SK-N-SH (cell line): ENCODE measurements at regions not wholly inside any gene's neighbourhood (a gene's known extent, or its start where the extent isn't known, plus 50 kb on each side); places are given as distances from the start of the nearest gene placed in this dataset.

Source experiments
- CTCF ChIA-PET: fragments of 300-600, 350-600 bp; formaldehyde crosslinking; extraction: SDS; loops from one replicate; lab custom pipeline; 2021; lab: Yijun Ruan, JAX
- POLR2A ChIA-PET: fragments of 350-600 bp; sonication (Branson Sonifier 250); formaldehyde crosslinking; extraction: SDS; loops from one replicate; lab custom pipeline; 2020; ENCODE audit warnings: antibody characterized with exemption, inconsistent platforms; lab: Yijun Ruan, JAX
- DNase-seq: peaks from one replicate; pipeline ENCODE4 v3.0.0; 2012
- H2AFZ ChIP-seq: fragments of 200-600 bp; sonication (generic); 2 replicates; pipeline ENCODE4 v1.8.1; 2016; ENCODE audit warnings: antibody characterized with exemption, mild to moderate bottlenecking, low read depth
- H3F3A ChIP-seq: fragments of 200-600 bp; sonication (generic); replicated peaks from 2 replicates; pipeline ENCODE3; 2016; ENCODE audit warnings: antibody characterized with exemption, mild to moderate bottlenecking; ENCODE audit not compliant: insufficient read depth
- H3K27ac ChIP-seq, 2 experiments: fragments of 200-500 bp in 1 of 2; fragments of 200-600 bp in 1 of 2; sonication (Bioruptor generic) in 1 of 2; sonication (generic), shearing (Covaris generic) in 1 of 2; 2 replicates each; pipeline versions ENCODE4 v1.5.1 to v1.6.1; 2014 to 2016; ENCODE audit warnings: low read depth in 2 of 2, inconsistent platforms in 1 of 2, low read length in 1 of 2, mild to moderate bottlenecking in 1 of 2, mixed read lengths in 1 of 2
- H3K27me3 ChIP-seq: fragments of 200-600 bp; sonication (generic), shearing (Covaris generic); 2 replicates; pipeline ENCODE4 v1.6.1; 2016; ENCODE audit warnings: mixed run types; ENCODE audit not compliant: insufficient read depth
- H3K36me3 ChIP-seq, 2 experiments: fragments of 200-500 bp in 1 of 2; fragments of 200-600 bp in 1 of 2; sonication (Bioruptor generic) in 1 of 2; sonication (generic) in 1 of 2; replicated peaks in 1 of 2; 2 replicates each; pipeline versions ENCODE3 to v1.5.1; 2014 to 2016; ENCODE audit warnings: low read length in 1 of 2, mild to moderate bottlenecking in 1 of 2; ENCODE audit not compliant: insufficient read depth in 2 of 2, control insufficient read depth in 1 of 2
- H3K4me1 ChIP-seq, 2 experiments: fragments of 200-500 bp in 1 of 2; fragments of 200-600 bp in 1 of 2; sonication (Bioruptor generic) in 1 of 2; sonication (generic), shearing (Covaris generic) in 1 of 2; 2 replicates each; pipeline versions ENCODE4 v1.5.1 to v1.6.1; 2014 to 2016; ENCODE audit warnings: low read depth in 1 of 2, low read length in 1 of 2, mixed run types in 1 of 2; ENCODE audit not compliant: insufficient read depth in 2 of 2, control insufficient read depth in 1 of 2
- H3K4me2 ChIP-seq: fragments of 200-600 bp; sonication (generic), shearing (Covaris generic); 2 replicates; pipeline ENCODE4 v1.6.1; 2017; ENCODE audit warnings: mixed run types
- H3K4me3 ChIP-seq, 2 experiments: fragments of 200-500 bp in 1 of 2; fragments of 200-600 bp in 1 of 2; sonication (Bioruptor generic) in 1 of 2; sonication (generic), shearing (Covaris generic) in 1 of 2; 2 replicates each; pipeline versions ENCODE4 v1.5.1 to v1.8.1; 2014 to 2016; ENCODE audit warnings: low read depth in 2 of 2, inconsistent platforms in 1 of 2, low read length in 1 of 2, mild to moderate bottlenecking in 1 of 2, mixed read lengths in 1 of 2, moderate library complexity in 1 of 2
- H3K79me2 ChIP-seq: fragments of 200-600 bp; sonication (generic); 2 replicates; pipeline ENCODE4 v1.8.1; 2017; ENCODE audit warnings: mild to moderate bottlenecking; ENCODE audit not compliant: insufficient read depth
- H3K9ac ChIP-seq: fragments of 200-600 bp; sonication (generic); 2 replicates; pipeline ENCODE4 v1.6.1; 2017; ENCODE audit warnings: mixed run types
- H3K9me2 ChIP-seq: fragments of 200-600 bp; sonication (generic); 2 replicates; pipeline ENCODE4 v1.6.1; 2017; ENCODE audit warnings: mixed run types
- H3K9me3 ChIP-seq: fragments of 200-600 bp; sonication (generic); 2 replicates; pipeline ENCODE4 v1.6.1; 2017; ENCODE audit warnings: mixed run types, mild to moderate bottlenecking, moderate library complexity
- H4K20me1 ChIP-seq: fragments of 200-600 bp; sonication (generic); 2 replicates; pipeline ENCODE4 v1.6.1; 2017; ENCODE audit warnings: mild to moderate bottlenecking, mixed run types; ENCODE audit not compliant: insufficient read depth
- CTCF ChIP-seq: fragments of 200-600 bp; sonication (generic); IDR thresholded peaks from 2 replicates; pipeline ENCODE4 v1.6.1; 2017; ENCODE audit warnings: antibody characterized with exemption, mild to moderate bottlenecking, moderate library complexity
- ELF1 ChIP-seq: IDR thresholded peaks from 2 replicates; pipeline ENCODE4 v1.4.0; 2012
- EP300 ChIP-seq, 2 experiments: IDR thresholded peaks; 2 replicates each; pipeline versions ENCODE4 v1.4.0 to v1.6.1; 2012; ENCODE audit warnings: borderline replicate concordance in 1 of 2, low read depth in 1 of 2, low read length in 1 of 2
- GATA2 ChIP-seq: sonication (generic); formaldehyde crosslinking; IDR thresholded peaks from 2 replicates; pipeline ENCODE4 v1.5.0; 2020; ENCODE audit warnings: mild to moderate bottlenecking, missing genetic modification reagents
- JUND ChIP-seq: IDR thresholded peaks from 2 replicates; pipeline ENCODE4 v1.4.0; 2012
- PBX3 ChIP-seq: IDR thresholded peaks from 2 replicates; pipeline ENCODE4; 2012
- RCOR1 ChIP-seq: fragments of 150-350 bp; IDR thresholded peaks from 2 replicates; pipeline ENCODE4 v1.6.1; 2017; ENCODE audit warnings: antibody characterized with exemption, low read length
- RFX5 ChIP-seq: IDR thresholded peaks from 2 replicates; pipeline ENCODE4 v1.6.1; 2012; ENCODE audit warnings: mild to moderate bottlenecking, improper control_type of control experiment, low read length
- SIN3A ChIP-seq: IDR thresholded peaks from 2 replicates; pipeline ENCODE4 v1.6.1; 2012; ENCODE audit warnings: low read depth, mild to moderate bottlenecking, low read length, moderate library complexity, borderline replicate concordance
- TCF12 ChIP-seq: IDR thresholded peaks from 2 replicates; pipeline ENCODE4 v1.4.0; 2012
- USF1 ChIP-seq: IDR thresholded peaks from 2 replicates; pipeline ENCODE4 v1.4.0; 2012; ENCODE audit warnings: low read depth, borderline replicate concordance
- YY1 ChIP-seq: IDR thresholded peaks from 2 replicates; pipeline ENCODE4 v1.4.0; 2012; ENCODE audit warnings: low read depth, mild to moderate bottlenecking
- WGBS: methylation state at CpG from one replicate; pipeline ENCODE4 v1.1.6; 2017; ENCODE audit warnings: low lambda C conversion rate; 5-methylcytosine and 5-hydroxymethylcytosine counted together
- TF ChIP-seq, protein P1 (sequence below): fragments of 150-350 bp; IDR thresholded peaks from 2 replicates; pipeline ENCODE4 v1.6.1; 2017; ENCODE audit warnings: antibody characterized with exemption, low read length, low read depth, borderline replicate concordance
- TF ChIP-seq, protein P2 (sequence below): fragments of 150-350 bp; IDR thresholded peaks from 2 replicates; pipeline ENCODE4 v1.6.1; 2016; ENCODE audit warnings: mild to moderate bottlenecking, low read depth, low read length

- ChIA-PET POLR2A (no interaction called here), CTCF (no interaction called here)
- H3K36me3 ChIP-seq, result no peaks in the 10 kb centered on the region
- WGBS, result 6% methylated on average over 2 of the region's 2 CpGs
- no peak overlapping the region for H3K4me3 ChIP-seq
- H3K9ac ChIP-seq, result no peak overlapping the region
- no peaks in the 10 kb centered on the region for H3K9me3 ChIP-seq
- no peaks in the 10 kb centered on the region for H3K27me3 ChIP-seq
- no peak for DNase-seq
- H3K4me1 ChIP-seq, result no peaks in the 10 kb centered on the region
- H2AFZ ChIP-seq, result no peak overlapping the region
- no peaks in the 10 kb centered on the region for H3K9me2 ChIP-seq
- H3K27ac ChIP-seq, result no peak overlapping the region
- no peaks in the 10 kb centered on the region for H3K79me2 ChIP-seq
- no peak for TF ChIP-seq TCF12
- no peak for TF ChIP-seq EP300 (IDR thresholded peaks at IDR 0.05; ENCODE audit: borderline replicate concordance in 1 of 2, low read depth in 1 of 2, low read length in 1 of 2)
- no peak for TF ChIP-seq CTCF
- no peak for TF ChIP-seq RCOR1
- H3F3A ChIP-seq, result no peaks in the 10 kb centered on the region
- no peak overlapping the region for H3K4me2 ChIP-seq
- no peaks in the 10 kb centered on the region for H4K20me1 ChIP-seq
Observed at GRCh38 chr5:158614951-158615350, 484.8 kb downstream of the EBF1 start.

- H3K4me1 ChIP-seq, result no peaks in the 10 kb centered on the region
Observed at GRCh38 chr5:158611581-158611980, 488.1 kb downstream of the EBF1 start.

More at GRCh38 chr5:158611581-158611980, 488.1 kb downstream of the EBF1 start:
- Histone ChIP-seq H3K4me3 (no peak overlapping the region), H4K20me1 (no peaks in the 10 kb centered on the region), H3K9me2 (no peaks in the 10 kb centered on the region), H3K27me3 (no peaks in the 10 kb centered on the region), H3K9ac (no peak overlapping the region), H2AFZ (no peak overlapping the region), H3K9me3 (no peaks in the 10 kb centered on the region), H3K4me2 (no peak overlapping the region), H3K79me2 (no peaks in the 10 kb centered on the region), H3K27ac (no peak overlapping the region), H3K36me3 (no peaks in the 10 kb centered on the region), H3F3A (no peaks in the 10 kb centered on the region)
- ChIA-PET CTCF (no interaction called here), POLR2A (no interaction called here)
- TF ChIP-seq SIN3A, result no peak
- no peak for TF ChIP-seq RFX5
- no peak for TF ChIP-seq YY1
- TF ChIP-seq TCF12, result no peak
- TF ChIP-seq CTCF, result no peak
- TF ChIP-seq, protein P1, sequence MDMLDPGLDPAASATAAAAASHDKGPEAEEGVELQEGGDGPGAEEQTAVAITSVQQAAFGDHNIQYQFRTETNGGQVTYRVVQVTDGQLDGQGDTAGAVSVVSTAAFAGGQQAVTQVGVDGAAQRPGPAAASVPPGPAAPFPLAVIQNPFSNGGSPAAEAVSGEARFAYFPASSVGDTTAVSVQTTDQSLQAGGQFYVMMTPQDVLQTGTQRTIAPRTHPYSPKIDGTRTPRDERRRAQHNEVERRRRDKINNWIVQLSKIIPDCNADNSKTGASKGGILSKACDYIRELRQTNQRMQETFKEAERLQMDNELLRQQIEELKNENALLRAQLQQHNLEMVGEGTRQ, result no peak
- no peak for TF ChIP-seq ELF1
- no peak for TF ChIP-seq JUND
- no peak for TF ChIP-seq GATA2
- TF ChIP-seq PBX3, result no peak
- no peak for TF ChIP-seq USF1
- TF ChIP-seq, protein P2, sequence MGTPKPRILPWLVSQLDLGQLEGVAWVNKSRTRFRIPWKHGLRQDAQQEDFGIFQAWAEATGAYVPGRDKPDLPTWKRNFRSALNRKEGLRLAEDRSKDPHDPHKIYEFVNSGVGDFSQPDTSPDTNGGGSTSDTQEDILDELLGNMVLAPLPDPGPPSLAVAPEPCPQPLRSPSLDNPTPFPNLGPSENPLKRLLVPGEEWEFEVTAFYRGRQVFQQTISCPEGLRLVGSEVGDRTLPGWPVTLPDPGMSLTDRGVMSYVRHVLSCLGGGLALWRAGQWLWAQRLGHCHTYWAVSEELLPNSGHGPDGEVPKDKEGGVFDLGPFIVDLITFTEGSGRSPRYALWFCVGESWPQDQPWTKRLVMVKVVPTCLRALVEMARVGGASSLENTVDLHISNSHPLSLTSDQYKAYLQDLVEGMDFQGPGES, result no peak
- WGBS, result 64% methylated on average over 4 of the region's 4 CpGs
- no peak for DNase-seq
